Endothelial cell of umbilical vein (primary cell): ENCODE measurements at regions not wholly inside any gene's neighbourhood (a gene's known extent, or its start where the extent isn't known, plus 50 kb on each side); places are given as distances from the start of the nearest gene placed in this dataset.

Experiments
- BruUV-seq: library from RNA; stranded (reverse); fragments of 400-500 nt; replicated peaks from 2 replicates; lab custom pipeline; 2021; lab: Mats Ljungman, UMichigan
- CTCF ChIA-PET: fragments of 300-600, 350-600 bp; sonication (Branson Sonifier 250); formaldehyde crosslinking; loops from one replicate; lab custom pipeline; 2021; ENCODE audit warnings: antibody characterized with exemption, inconsistent platforms; lab: Charles Lee
- POLR2A ChIA-PET: fragments of 300-600, 350-600 bp; sonication (Branson Sonifier 250); formaldehyde crosslinking; loops from one replicate; lab custom pipeline; 2021; ENCODE audit warnings: antibody characterized with exemption, inconsistent platforms; lab: Charles Lee
- DNase-seq: peaks from one replicate; pipeline ENCODE4 v3.0.0-alpha.2; 2011; ENCODE audit warnings: low read depth, low spot score
- FAIRE-seq: peaks from 2 replicates; lab custom pipeline; 2011; peaks lifted over from hg19 to GRCh38; lab: Jason Lieb, UNC
- H2AFZ ChIP-seq: 2 replicates; pipeline ENCODE4 v1.6.0; 2012; ENCODE audit warnings: low read depth, low read length, control low read depth, inconsistent platforms
- H3K27ac ChIP-seq: 2 replicates; pipeline ENCODE4 v1.5.1; 2011; ENCODE audit warnings: low read depth, mild to moderate bottlenecking, control low read depth, low read length, moderate library complexity; ENCODE audit not compliant: insufficient read depth
- H3K27me3 ChIP-seq, 2 experiments: 2 replicates each; pipeline versions ENCODE4 v1.6.0 to v1.6.1; 2011; ENCODE audit warnings: low read length in 2 of 2, mixed read lengths in 1 of 2; ENCODE audit not compliant: control insufficient read depth in 2 of 2, insufficient read depth in 2 of 2
- H3K36me3 ChIP-seq, 2 experiments: 2 replicates in 1 of 2; 3 replicates in 1 of 2; pipeline ENCODE4 v1.5.1; 2011; ENCODE audit warnings: low read length in 2 of 2, mild to moderate bottlenecking in 1 of 2, moderate library complexity in 1 of 2; ENCODE audit not compliant: control insufficient read depth in 2 of 2, insufficient read depth in 2 of 2; ENCODE audit errors: extremely low read depth in 1 of 2
- H3K4me1 ChIP-seq: 3 replicates; pipeline ENCODE4 v1.5.1; 2011; ENCODE audit warnings: mild to moderate bottlenecking, low read length; ENCODE audit not compliant: control insufficient read depth, insufficient read depth; ENCODE audit errors: extremely low read depth
- H3K4me2 ChIP-seq: 2 replicates; pipeline ENCODE4 v1.6.1; 2011; ENCODE audit warnings: low read length, control low read depth, mixed read lengths; ENCODE audit not compliant: insufficient read depth
- H3K4me3 ChIP-seq, 3 experiments: fragments of 200-600 bp in 1 of 3; sonication (generic), shearing (Covaris generic) in 1 of 3; replicated peaks in 1 of 3; 2 replicates each; pipeline ENCODE4 v1.5.1; 2011 to 2016; ENCODE audit warnings: control low read depth in 3 of 3, low read length in 3 of 3, mild to moderate bottlenecking in 2 of 3, inconsistent platforms in 1 of 3, low read depth in 1 of 3, moderate library complexity in 1 of 3; ENCODE audit not compliant: insufficient read depth in 1 of 3
- H3K79me2 ChIP-seq: 2 replicates; pipeline ENCODE4 v1.6.0; 2012; ENCODE audit warnings: low read length, inconsistent platforms; ENCODE audit not compliant: control insufficient read depth, insufficient read depth
- H3K9ac ChIP-seq: replicated peaks from 2 replicates; pipeline ENCODE3; 2011; ENCODE audit warnings: low read length, control low read depth; ENCODE audit not compliant: insufficient read depth; ENCODE audit errors: extremely low read depth
- H3K9me1 ChIP-seq: replicated peaks from 3 replicates; pipeline ENCODE4 v1.6.0; 2011; ENCODE audit warnings: mild to moderate bottlenecking, low read length; ENCODE audit not compliant: control insufficient read depth, insufficient read depth; ENCODE audit errors: extremely low read depth
- H3K9me3 ChIP-seq: replicated peaks from 2 replicates; pipeline ENCODE4 v1.5.1; 2012; ENCODE audit warnings: low read length, inconsistent platforms; ENCODE audit not compliant: control insufficient read depth, insufficient read depth
- H4K20me1 ChIP-seq: replicated peaks from 2 replicates; pipeline ENCODE3; 2011; ENCODE audit warnings: mild to moderate bottlenecking, low read length; ENCODE audit not compliant: control insufficient read depth, insufficient read depth; ENCODE audit errors: extremely low read depth
- EZH2 ChIP-seq: IDR thresholded peaks from 2 replicates; pipeline ENCODE4 v1.6.1; 2012; ENCODE audit warnings: borderline replicate concordance, low read depth, mild to moderate bottlenecking, moderate library complexity, low read length, inconsistent platforms; ENCODE audit not compliant: severe bottlenecking
- FOS ChIP-seq: IDR thresholded peaks from 2 replicates; pipeline ENCODE4 v1.6.1; 2011; ENCODE audit warnings: mild to moderate bottlenecking, low read length, moderate library complexity, borderline replicate concordance; ENCODE audit not compliant: insufficient read depth
- GATA2 ChIP-seq: IDR thresholded peaks from 2 replicates; pipeline ENCODE4 v1.7.0; 2011; ENCODE audit warnings: low read depth, mild to moderate bottlenecking, moderate library complexity, mixed read lengths, low read length; ENCODE audit not compliant: insufficient read length, insufficient read depth
- JUN ChIP-seq: IDR thresholded peaks from 2 replicates; pipeline ENCODE4 v1.6.1; 2011; ENCODE audit warnings: borderline replicate concordance, low read depth; ENCODE audit not compliant: insufficient read length, insufficient read depth
- MYC ChIP-seq: IDR thresholded peaks from one replicate; pipeline ENCODE4 v1.6.1; 2011; ENCODE audit warnings: mild to moderate bottlenecking, low read depth, low read length
- POLR2A ChIP-seq: IDR thresholded peaks from 2 replicates; pipeline ENCODE4 v1.6.1; 2012; ENCODE audit warnings: low read depth, mild to moderate bottlenecking, control low read depth, low read length
- POLR2AphosphoS5 ChIP-seq: IDR thresholded peaks from 2 replicates; pipeline ENCODE4 v1.6.1; 2012; ENCODE audit warnings: low read depth, mild to moderate bottlenecking, control low read depth, low read length, moderate library complexity; ENCODE audit not compliant: insufficient read depth
- dilution Hi-C: fragments of 300-500 bp; cut with MboI; formaldehyde crosslinking; loops from one replicate; pipeline ENCODE4 v1.15.0; 2019; ENCODE audit warnings: low sequenced_read_pairs; ENCODE audit not compliant: extremely low pct_ligation_motif_present
- intact Hi-C: fragments of 100-400 bp; cut with micrococcal nuclease; formaldehyde crosslinking; loops from one replicate; pipeline ENCODE4 v1.10.0; 2022
- TF ChIP-seq, protein P1 (sequence below), 2 donors: IDR thresholded peaks; 1 replicate in 1 of 2; 2 replicates in 1 of 2; pipeline ENCODE4 v1.5.1; 2011; ENCODE audit warnings: low read length in 2 of 2, mild to moderate bottlenecking in 2 of 2, moderate library complexity in 2 of 2, control low read depth in 1 of 2, inconsistent platforms in 1 of 2, low read depth in 1 of 2; ENCODE audit not compliant: insufficient read depth in 1 of 2; ENCODE audit errors: extremely low read depth in 1 of 2
- TF ChIP-seq, protein P2 (sequence below): IDR thresholded peaks from 2 replicates; pipeline ENCODE4 v1.6.1; 2011; ENCODE audit not compliant: insufficient read depth, insufficient read length

- POLR2A ChIA-PET = no interaction called here
- intact Hi-C loops (no loop called here), dilution Hi-C loops (no loop called here)
- Histone ChIP-seq H3K4me2 (no peak overlapping the region), H3K9ac (no peak overlapping the region), H3K36me3 (no peaks in the 10 kb centered on the region), H3K79me2 (no peaks in the 10 kb centered on the region), H2AFZ (no peak overlapping the region), H3K27ac (no peak overlapping the region), H4K20me1 (no peaks in the 10 kb centered on the region), H3K4me1 (peaks cover 8% of the 10 kb centered on the region), H3K27me3 (no peaks in the 10 kb centered on the region), H3K4me3 (no peak overlapping the region), H3K9me1 (no peaks in the 10 kb centered on the region), H3K9me3 (no peaks in the 10 kb centered on the region)
- CTCF ChIA-PET = interaction anchor here (1.8 kb wide), 1 partner anchor 21 kb away, joined by 10 read pairs; no protein-coding TSS in a partner anchor
- no TSS peak for BruUV-seq
- no peak for TF ChIP-seq JUN
- TF ChIP-seq FOS = peak; percentile 18
- no peak for FAIRE-seq
- no peak for DNase-seq
Observed at GRCh38 chr9:38181232-38181631, 112.2 kb upstream of the SHB start.

DNA sequence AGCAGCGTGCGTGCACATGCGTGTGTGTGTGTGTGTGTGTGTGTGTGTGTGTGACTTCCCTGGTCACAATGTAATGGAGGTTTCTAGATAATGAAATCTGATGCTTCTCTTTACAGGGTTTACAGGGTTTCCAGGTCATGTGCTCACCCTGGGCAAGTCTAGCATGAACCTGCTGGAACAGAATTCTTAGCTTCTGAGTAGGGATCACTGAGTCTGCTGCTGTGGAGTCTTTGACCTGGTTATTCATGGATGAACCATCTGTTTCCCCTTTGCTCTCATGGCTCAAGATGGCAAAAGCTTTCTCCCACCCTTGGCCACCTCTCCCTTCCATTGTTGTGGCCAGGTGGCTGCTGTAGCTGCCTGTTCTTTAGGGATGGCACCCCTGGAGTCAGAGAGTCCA lies 111.6 kb upstream of the SHB start:
- no peaks in the 10 kb centered on the region for H3K9me1 ChIP-seq
- intact Hi-C loops (no loop called here), dilution Hi-C loops (no loop called here)
- H3K27me3 ChIP-seq = no peaks in the 10 kb centered on the region
- CTCF ChIA-PET = interaction anchor here (1.8 kb wide), 1 partner anchor 20 kb away, joined by 10 read pairs; no protein-coding TSS in a partner anchor
- no peak for TF ChIP-seq POLR2AphosphoS5
- TF ChIP-seq, protein P1, sequence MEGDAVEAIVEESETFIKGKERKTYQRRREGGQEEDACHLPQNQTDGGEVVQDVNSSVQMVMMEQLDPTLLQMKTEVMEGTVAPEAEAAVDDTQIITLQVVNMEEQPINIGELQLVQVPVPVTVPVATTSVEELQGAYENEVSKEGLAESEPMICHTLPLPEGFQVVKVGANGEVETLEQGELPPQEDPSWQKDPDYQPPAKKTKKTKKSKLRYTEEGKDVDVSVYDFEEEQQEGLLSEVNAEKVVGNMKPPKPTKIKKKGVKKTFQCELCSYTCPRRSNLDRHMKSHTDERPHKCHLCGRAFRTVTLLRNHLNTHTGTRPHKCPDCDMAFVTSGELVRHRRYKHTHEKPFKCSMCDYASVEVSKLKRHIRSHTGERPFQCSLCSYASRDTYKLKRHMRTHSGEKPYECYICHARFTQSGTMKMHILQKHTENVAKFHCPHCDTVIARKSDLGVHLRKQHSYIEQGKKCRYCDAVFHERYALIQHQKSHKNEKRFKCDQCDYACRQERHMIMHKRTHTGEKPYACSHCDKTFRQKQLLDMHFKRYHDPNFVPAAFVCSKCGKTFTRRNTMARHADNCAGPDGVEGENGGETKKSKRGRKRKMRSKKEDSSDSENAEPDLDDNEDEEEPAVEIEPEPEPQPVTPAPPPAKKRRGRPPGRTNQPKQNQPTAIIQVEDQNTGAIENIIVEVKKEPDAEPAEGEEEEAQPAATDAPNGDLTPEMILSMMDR (IDR thresholded peaks at IDR 0.05; ENCODE audit: extremely low read depth in 1 of 2, insufficient read depth in 1 of 2, low read depth in 1 of 2, low read length in 2 of 2) = no peak
- no peak for TF ChIP-seq POLR2A
- no peak for TF ChIP-seq JUN
- no peak for TF ChIP-seq EZH2
- TF ChIP-seq, protein P2, sequence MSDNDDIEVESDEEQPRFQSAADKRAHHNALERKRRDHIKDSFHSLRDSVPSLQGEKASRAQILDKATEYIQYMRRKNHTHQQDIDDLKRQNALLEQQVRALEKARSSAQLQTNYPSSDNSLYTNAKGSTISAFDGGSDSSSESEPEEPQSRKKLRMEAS = no peak
- TF ChIP-seq MYC = no peak
- no peak for TF ChIP-seq GATA2
- no peak for TF ChIP-seq FOS
- DNase-seq (no peak), FAIRE-seq (no peak)
- peaks cover 6% of the 10 kb centered on the region for H3K4me1 ChIP-seq
- H3K4me3 ChIP-seq = no peak overlapping the region
- no peaks in the 10 kb centered on the region for H3K36me3 ChIP-seq
- no peak overlapping the region for H3K4me2 ChIP-seq
- no peaks in the 10 kb centered on the region for H4K20me1 ChIP-seq
- no TSS peak for BruUV-seq
- H3K27ac ChIP-seq = no peak overlapping the region
- no peaks in the 10 kb centered on the region for H3K79me2 ChIP-seq
- POLR2A ChIA-PET = no interaction called here
- no peak overlapping the region for H3K9ac ChIP-seq
- no peak overlapping the region for H2AFZ ChIP-seq
- H3K9me3 ChIP-seq = no peaks in the 10 kb centered on the region
